GM12878 (cell line): ENCODE measurements at regions not wholly inside any gene's neighbourhood (a gene's known extent, or its start where the extent isn't known, plus 50 kb on each side); places are given as distances from the start of the nearest gene placed in this dataset.

Experiments
- ATAC-seq: fragments of 200-7000 bp; cut with Tn5 transposase; 3 replicates; pipeline ENCODE4 v1.9.1; 2020; ENCODE audit warnings: mild to moderate bottlenecking, moderate library complexity
- BruUV-seq: library from RNA; stranded (reverse); fragments of 400-500 nt; replicated peaks from 2 replicates; lab custom pipeline; 2021; lab: Mats Ljungman, UMichigan
- CTCF ChIA-PET: fragments of 300-600 bp; sonication (Branson Sonifier 250); formaldehyde crosslinking; extraction: SDS; loops from one replicate; lab custom pipeline; 2021; ENCODE audit warnings: inconsistent platforms; lab: Yijun Ruan, JAX
- POLR2A ChIA-PET: fragments of 350-600 bp; formaldehyde crosslinking; extraction: SDS; loops from one replicate; lab custom pipeline; 2021; ENCODE audit warnings: inconsistent platforms; lab: Charles Lee
- RAD21 ChIA-PET: fragments of 300-600 bp; sonication (Branson Sonifier 250); formaldehyde crosslinking; loops from one replicate; lab custom pipeline; 2023; ENCODE audit warnings: antibody characterized with exemption; ENCODE audit not compliant: unreplicated experiment; lab: Charles Lee
- SMC1A ChIA-PET: fragments of 300-600 bp; sonication (Branson Sonifier 250); formaldehyde crosslinking; loops from one replicate; lab custom pipeline; 2023; ENCODE audit not compliant: unreplicated experiment, uncharacterized antibody; lab: Charles Lee
- DNase-seq: peaks from one replicate; pipeline ENCODE4 v3.0.0-alpha.2; 2011; ENCODE audit warnings: low read depth, low spot score
- FAIRE-seq: peaks from 3 replicates; lab custom pipeline; 2011; peaks lifted over from hg19 to GRCh38; lab: Jason Lieb, UNC
- H2AFZ ChIP-seq: 2 replicates; pipeline ENCODE4 v1.6.0; 2011; ENCODE audit warnings: low read depth, low read length, control low read depth; ENCODE audit not compliant: control insufficient read depth
- H3K27ac ChIP-seq: 2 replicates; pipeline ENCODE4 v1.5.1; 2011; ENCODE audit warnings: control low read depth; ENCODE audit not compliant: control insufficient read depth, insufficient read depth
- H3K27me3 ChIP-seq, 2 experiments: replicated peaks in 1 of 2; 2 replicates each; pipeline versions ENCODE4 v1.6.0 to v1.6.1; 2011; ENCODE audit warnings: low read length in 1 of 2; ENCODE audit not compliant: control insufficient read depth in 2 of 2, insufficient read depth in 2 of 2
- H3K36me3 ChIP-seq, 2 experiments: 2 replicates each; pipeline ENCODE4 v1.5.1; 2011; ENCODE audit warnings: low read length in 1 of 2; ENCODE audit not compliant: control insufficient read depth in 2 of 2, insufficient read depth in 2 of 2
- H3K4me1 ChIP-seq: 2 replicates; pipeline ENCODE4 v1.6.1; 2011; ENCODE audit warnings: mild to moderate bottlenecking, low read length, moderate library complexity, mixed read lengths; ENCODE audit not compliant: control insufficient read depth, insufficient read depth
- H3K4me2 ChIP-seq: 2 replicates; pipeline ENCODE4 v1.6.0; 2011; ENCODE audit warnings: control low read depth; ENCODE audit not compliant: control insufficient read depth, insufficient read depth
- H3K4me3 ChIP-seq: fragments of 200-600 bp; sonication (generic); 2 replicates; pipeline ENCODE4 v1.5.1; 2016
- H3K79me2 ChIP-seq: 2 replicates; pipeline ENCODE4 v1.6.0; 2011; ENCODE audit warnings: low read length; ENCODE audit not compliant: control insufficient read depth, insufficient read depth
- H3K9ac ChIP-seq: 2 replicates; pipeline ENCODE4 v1.8.0; 2011; ENCODE audit warnings: low read length, control low read depth, mixed read lengths; ENCODE audit not compliant: control insufficient read depth, insufficient read depth
- H3K9me3 ChIP-seq: replicated peaks from 3 replicates; pipeline ENCODE4 v1.5.1; 2011; ENCODE audit warnings: mild to moderate bottlenecking, low read length; ENCODE audit not compliant: control insufficient read depth, insufficient read depth
- H4K20me1 ChIP-seq: 2 replicates; pipeline ENCODE4 v1.6.0; 2011; ENCODE audit not compliant: control insufficient read depth, insufficient read depth
- BRCA1 ChIP-seq: IDR thresholded peaks from 2 replicates; pipeline ENCODE4 v1.6.1; 2011; ENCODE audit warnings: low read depth, low read length, improper control_type of control experiment
- CBX5 ChIP-seq: sonication (generic); IDR thresholded peaks from 2 replicates; pipeline ENCODE4 v1.6.1; 2016; ENCODE audit warnings: low read depth, moderate library complexity, mild to moderate bottlenecking, inconsistent platforms
- CREB1 ChIP-seq: IDR thresholded peaks from 2 replicates; pipeline ENCODE4 v1.6.1; 2012; ENCODE audit warnings: low read depth, mild to moderate bottlenecking, inconsistent platforms
- GATAD2B ChIP-seq: fragments of 450-650 bp; conservative IDR thresholded peaks from 2 replicates; pipeline ENCODE4 v1.6.1; 2017; ENCODE audit warnings: low read depth, mild to moderate bottlenecking, moderate library complexity
- KAT2A ChIP-seq: conservative IDR thresholded peaks from 2 replicates; pipeline ENCODE4 v1.6.1; 2011; ENCODE audit warnings: low read depth, low read length; ENCODE audit not compliant: control insufficient read depth
- MYC ChIP-seq: IDR thresholded peaks from 2 replicates; pipeline ENCODE4 v1.6.1; 2011; ENCODE audit warnings: mild to moderate bottlenecking, low read length, moderate library complexity, inconsistent platforms; ENCODE audit not compliant: insufficient read depth, insufficient replicate concordance, insufficient read length, severe bottlenecking
- USF2 ChIP-seq: IDR thresholded peaks from 2 replicates; pipeline ENCODE4 v1.6.1; 2011; ENCODE audit warnings: low read depth, low read length, improper control_type of control experiment, borderline replicate concordance
- ZNF274 ChIP-seq: IDR thresholded peaks from one replicate; pipeline ENCODE4 v1.8.0; 2011; ENCODE audit not compliant: insufficient read length, insufficient read depth
- WGBS: methylation state at CpG from one replicate; pipeline ENCODE4 v1.1.6; 2016; ENCODE audit warnings: low lambda C conversion rate; ENCODE audit not compliant: insufficient replicate concordance, insufficient coverage; ENCODE audit errors: missing lambda C conversion rate; 5-methylcytosine and 5-hydroxymethylcytosine counted together
- in situ Hi-C: fragments of 300-500 bp; cut with MboI; formaldehyde crosslinking; loops from 9 replicates; pipeline ENCODE4 v1.14.3; 2018; ENCODE audit warnings: mixed read lengths
- intact Hi-C: fragments of 100-400 bp; cut with micrococcal nuclease; formaldehyde crosslinking; loops from one replicate; pipeline ENCODE4 v1.14.2; 2022; ENCODE audit not compliant: unreplicated experiment

GRCh38 chr5:51582871-51583394, 199.7 kb downstream of the ISL1 start:
- Histone ChIP-seq H4K20me1 (no peaks in the 10 kb centered on the region), H3K79me2 (no peaks in the 10 kb centered on the region), H3K27ac (no peak overlapping the region), H3K4me1 (no peaks in the 10 kb centered on the region), H3K9ac (no peak overlapping the region), H3K4me3 (no peak overlapping the region), H2AFZ (no peak overlapping the region), H3K27me3 (no peaks in the 10 kb centered on the region), H3K36me3 (no peaks in the 10 kb centered on the region), H3K4me2 (no peak overlapping the region), H3K9me3 (no peaks in the 10 kb centered on the region)
- ChIA-PET RAD21 (no interaction called here), POLR2A (interaction anchor here (0.7 kb wide), 1 partner anchor 19 kb away, joined by 4 read pairs; no protein-coding TSS in a partner anchor), SMC1A (interaction anchor here (0.6 to 1.0 kb wide), 2 partner anchors 17 to 171 kb away, joined by 3 to 4 read pairs; no protein-coding TSS in a partner anchor), CTCF (interaction anchor here (0.7 kb wide), 1 partner anchor 258 kb away, joined by 3 read pairs; no protein-coding TSS in a partner anchor)
- ATAC-seq (no peak), FAIRE-seq (no peak), DNase-seq (no peak)
- 20% methylated on average over 3 of the region's 3 CpGs for WGBS
- BruUV-seq = no TSS peak
- in situ Hi-C loops = no loop called here
- TF ChIP-seq USF2 = no peak
- no peak for TF ChIP-seq MYC
- TF ChIP-seq CREB1 = no peak
- TF ChIP-seq CBX5 = no peak
- no peak for TF ChIP-seq ZNF274
- no peak for TF ChIP-seq GATAD2B
- TF ChIP-seq KAT2A = no peak
- no peak for TF ChIP-seq BRCA1
- intact Hi-C loops = no loop called here
